ENCODE measurements at regions not wholly inside any gene's neighbourhood (a gene's known extent, or its start where the extent isn't known, plus 50 kb on each side); places are given as distances from the start of the nearest gene placed in this dataset.
"Not testable (repeated sequence)": the region's sequence is repeated elsewhere in the genome, so short reads cannot be mapped to it uniquely, and the experiment has no call there.

GRCh38 chr5:130333089-130333488, 428.8 kb downstream of the CHSY3 start:
- DNase-seq (ENCODE audit: low read depth, low spot score): peak; percentile 69

DNA sequence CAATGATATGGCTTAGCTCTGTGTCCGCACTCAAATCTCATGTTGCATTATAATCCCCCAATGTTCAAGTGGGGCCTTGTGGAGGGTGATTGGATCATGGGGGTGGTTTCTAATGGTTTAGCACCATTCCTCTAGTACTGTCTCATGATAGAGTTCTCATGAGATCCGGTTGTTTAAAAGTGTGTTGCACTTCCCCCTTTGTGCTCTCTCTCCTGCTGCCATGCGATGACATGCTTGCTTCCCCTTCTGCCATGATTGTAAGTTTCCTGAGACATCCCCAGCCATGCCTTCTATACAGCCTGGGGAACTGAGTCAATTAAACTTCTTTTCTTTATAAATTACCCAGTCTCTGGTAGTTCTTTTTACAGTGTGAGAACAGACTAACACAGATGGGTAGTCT, 427.1 kb downstream of the CHSY3 start:
- DNase-seq (ENCODE audit: low read depth, low spot score): no peak

DNA sequence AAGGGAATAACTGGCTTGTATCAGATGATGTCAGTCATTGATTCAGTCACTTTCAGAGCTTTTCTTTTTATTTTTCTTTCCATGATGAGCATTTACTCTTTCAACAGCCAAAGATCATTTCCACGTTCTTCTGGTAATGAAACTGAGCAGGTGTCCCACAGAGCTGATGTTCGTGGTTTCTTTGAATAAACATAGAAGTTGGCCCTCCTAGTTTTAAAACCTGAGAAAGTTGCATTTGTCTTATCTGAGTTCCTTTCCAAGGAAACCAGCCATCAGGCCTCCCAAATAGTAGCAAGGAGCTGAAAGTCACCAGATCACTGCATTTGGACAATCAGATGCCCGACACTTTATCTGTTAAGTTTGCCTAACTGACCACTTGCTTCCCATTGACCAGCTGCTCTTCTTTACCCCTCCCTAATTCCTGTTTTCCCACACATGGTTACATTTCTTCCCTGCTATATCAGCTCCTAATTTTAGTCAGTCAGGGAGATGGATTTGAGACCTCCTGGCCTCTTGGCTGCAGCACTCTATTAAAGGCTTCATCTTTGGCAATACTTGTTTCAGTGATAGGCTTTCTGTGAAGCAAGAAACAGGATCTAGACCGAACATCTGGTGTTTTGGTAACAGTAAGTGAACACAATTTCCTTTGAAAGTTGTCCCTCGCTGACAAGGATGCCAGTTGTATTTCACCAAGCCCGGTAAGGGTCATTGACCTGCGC, 420.8 kb downstream of the CHSY3 start:
- no peak for DNase-seq (ENCODE audit: low read depth, low spot score)

GRCh38 chr5:130323804-130324454, 419.7 kb downstream of the CHSY3 start:
- no peak for DNase-seq (ENCODE audit: low read depth, low spot score)

GRCh38 chr5:130321931-130322330, 417.7 kb downstream of the CHSY3 start:
- no peak for DNase-seq (ENCODE audit: low read depth, low spot score)

DNA sequence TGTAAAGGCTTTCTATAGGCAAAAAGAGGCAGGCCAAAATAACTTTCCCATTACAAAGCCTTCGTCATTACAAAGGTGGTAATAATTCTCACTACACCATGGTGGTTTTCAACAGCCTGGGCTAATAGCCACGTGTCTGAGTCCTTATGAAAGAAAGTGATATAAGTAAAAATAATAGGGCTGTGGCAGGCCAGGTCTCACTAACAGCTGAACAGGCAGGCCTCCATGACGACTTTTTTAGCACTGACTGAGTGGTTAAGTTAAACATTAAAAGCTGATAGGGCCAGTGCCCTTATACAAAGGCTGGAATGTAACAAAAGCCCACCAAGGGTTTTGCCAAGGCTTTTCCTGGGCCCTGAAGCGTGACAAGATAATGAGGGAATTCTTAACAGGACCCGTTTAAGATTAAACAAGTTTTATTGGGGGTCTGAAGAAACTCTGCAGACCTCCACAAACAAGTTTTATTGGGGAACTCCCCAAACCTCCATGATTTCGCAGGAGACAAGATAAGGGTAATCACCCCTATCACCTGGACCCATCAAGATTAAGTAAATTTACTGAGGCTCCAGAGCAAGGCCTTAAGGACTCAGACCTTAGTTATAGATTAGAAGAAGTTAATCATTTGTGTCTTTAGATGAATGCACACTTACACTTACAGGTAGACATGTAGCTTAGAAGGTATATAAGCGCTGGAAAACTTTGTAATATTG, 412.9 kb downstream of the CHSY3 start:
- DNase-seq (ENCODE audit: low read depth, low spot score): peak; percentile 23

GRCh38 chr5:130295235-130295634, 391.0 kb downstream of the CHSY3 start:
- no peak for DNase-seq (ENCODE audit: low read depth, low spot score)

DNA sequence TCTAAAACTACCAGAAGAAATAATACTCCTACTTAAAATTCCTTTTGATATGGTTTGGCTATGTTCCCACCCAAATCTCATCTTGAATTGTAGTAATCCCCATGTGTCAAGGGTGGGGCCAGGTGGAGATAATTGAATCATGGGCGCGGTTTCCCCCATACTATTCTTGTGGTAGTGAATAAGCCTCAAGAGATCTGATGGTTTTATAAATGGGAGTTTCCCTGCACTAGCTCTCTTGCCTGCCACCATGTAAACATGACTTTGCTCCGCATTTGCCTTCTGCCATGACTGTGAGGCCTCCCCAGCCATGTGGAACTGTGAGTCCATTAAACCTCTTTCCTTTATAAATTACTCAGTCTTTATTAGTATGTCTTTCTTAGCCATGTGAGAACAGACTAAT, 390.5 kb downstream of the CHSY3 start:
- not testable (repeated sequence) for DNase-seq (ENCODE audit: low read depth, low spot score)

DNA sequence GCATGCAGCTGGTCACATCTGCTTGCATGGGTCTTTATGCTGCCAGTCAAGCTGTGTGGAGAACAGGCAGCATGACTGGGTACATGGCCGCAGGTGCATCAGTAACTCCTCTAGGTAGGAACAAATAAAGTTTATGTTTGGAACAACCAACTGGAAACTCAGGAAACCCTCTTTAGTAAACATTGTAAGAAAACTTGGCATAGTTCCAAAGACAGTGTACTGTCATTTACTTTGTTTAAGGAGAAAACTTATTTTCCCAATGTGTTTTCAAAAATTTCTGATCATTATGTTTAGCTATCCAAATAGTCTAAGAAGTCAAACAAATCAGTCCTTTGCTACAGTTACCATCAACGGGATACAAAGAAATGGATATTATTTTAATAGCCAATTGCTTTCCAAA, 386.0 kb downstream of the CHSY3 start:
- no peak for DNase-seq (ENCODE audit: low read depth, low spot score)

DNA sequence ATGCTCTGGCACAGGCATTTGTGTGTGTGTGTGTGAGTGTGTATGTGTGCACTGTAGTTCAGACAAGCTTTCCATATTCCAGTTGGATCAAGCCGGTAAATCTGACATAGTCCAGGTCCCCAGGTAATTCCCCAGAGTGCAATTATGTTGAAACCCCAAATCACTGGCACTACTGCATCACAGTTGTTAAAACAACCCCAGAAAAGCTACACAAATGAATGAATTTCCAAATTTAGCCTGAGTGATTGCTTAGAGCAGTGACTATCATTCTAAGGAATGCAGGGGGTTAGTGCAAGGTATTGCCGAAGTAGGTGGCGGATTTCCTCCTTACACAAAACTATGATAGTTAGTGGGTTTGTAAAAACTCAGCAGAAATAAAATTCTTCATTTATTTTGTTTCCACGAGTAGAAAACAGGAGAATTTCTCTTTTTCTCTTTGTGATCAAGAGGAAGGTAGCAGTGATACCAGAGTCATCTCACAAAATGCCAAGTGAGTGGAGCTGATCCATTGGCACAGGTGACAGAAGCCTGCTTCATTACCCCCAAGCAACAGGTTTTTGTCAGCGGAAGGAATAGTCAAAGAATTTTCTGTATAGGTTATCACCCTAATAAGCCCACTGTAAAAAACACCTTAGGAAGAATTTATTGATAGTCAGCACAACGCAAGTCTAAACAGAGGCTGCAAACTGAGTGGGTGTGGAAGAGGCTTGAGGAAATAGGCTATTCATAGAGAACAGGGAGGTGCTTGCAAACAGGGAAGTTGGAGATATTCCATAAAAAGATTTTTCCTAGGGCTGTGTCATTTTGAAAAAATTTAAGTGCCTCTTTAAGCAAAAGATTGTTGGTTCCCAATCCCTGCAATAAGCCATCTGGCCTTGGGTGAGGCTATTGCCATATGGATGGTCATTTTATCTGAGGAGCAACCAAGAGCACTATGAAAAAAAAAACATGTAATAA, 385.1 kb downstream of the CHSY3 start:
- peak; percentile 43 for DNase-seq (ENCODE audit: low read depth, low spot score)

DNA sequence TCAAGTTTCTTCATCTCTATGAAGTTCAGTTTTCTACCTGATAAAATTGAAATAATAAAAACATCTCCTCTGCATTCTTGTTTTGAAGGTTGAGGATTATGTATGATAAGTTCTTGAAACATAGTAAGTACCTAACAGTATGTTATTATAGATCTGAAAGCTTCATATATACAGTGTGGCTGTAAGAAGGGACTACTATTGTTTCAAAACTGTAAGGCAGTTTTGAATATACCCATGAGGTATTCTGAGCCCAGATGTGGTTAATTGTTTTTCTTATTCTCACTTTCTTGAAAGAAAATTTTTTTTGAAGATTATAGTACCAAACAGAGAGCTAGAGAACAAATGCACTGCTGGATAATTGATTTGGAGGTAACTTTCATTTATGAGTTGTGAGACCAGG, 383.2 kb downstream of the CHSY3 start:
- no peak for DNase-seq (ENCODE audit: low read depth, low spot score)

DNA sequence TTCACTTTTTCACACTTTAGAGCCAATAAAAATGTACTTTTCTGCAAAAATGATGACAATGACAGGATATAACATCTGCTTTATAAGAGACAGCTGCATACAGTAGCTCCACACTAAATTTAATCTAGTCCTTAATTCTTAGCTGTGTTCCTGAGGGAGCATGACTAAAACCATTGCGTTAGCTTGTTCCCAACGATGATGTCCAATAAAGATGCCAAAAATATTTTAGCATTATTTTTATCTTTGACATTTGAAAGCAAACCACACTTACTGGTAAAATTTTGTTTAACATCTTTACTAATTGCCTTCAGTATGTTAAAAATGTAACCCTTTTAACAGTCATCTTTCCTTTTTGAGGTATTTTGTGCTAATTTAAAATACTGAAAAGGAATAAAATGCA, 382.7 kb downstream of the CHSY3 start:
- DNase-seq (ENCODE audit: low read depth, low spot score): no peak

DNA sequence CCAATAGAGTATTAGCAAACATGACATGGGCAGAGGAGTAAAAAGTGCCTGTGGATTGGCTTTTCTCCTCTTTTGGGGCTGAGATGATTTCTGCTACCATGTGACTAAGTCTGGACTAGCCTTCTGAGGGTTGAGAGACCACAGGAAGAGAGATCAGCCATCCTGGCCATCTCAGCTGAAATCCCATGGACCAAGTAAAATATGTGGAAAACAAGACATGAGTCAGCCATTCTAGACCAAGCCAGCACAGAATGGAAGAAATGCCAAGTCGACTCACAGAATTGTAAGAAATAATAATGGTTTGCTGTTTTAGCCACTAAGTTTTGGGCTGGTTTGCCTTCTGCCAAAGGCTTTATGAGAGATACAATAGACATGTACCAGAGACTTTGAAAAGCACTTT, 377.8 kb downstream of the CHSY3 start:
- DNase-seq (ENCODE audit: low read depth, low spot score): peak; percentile 85

- no peak for DNase-seq (ENCODE audit: low read depth, low spot score)
Observed at GRCh38 chr5:130280528-130281217, 376.4 kb downstream of the CHSY3 start.

DNA sequence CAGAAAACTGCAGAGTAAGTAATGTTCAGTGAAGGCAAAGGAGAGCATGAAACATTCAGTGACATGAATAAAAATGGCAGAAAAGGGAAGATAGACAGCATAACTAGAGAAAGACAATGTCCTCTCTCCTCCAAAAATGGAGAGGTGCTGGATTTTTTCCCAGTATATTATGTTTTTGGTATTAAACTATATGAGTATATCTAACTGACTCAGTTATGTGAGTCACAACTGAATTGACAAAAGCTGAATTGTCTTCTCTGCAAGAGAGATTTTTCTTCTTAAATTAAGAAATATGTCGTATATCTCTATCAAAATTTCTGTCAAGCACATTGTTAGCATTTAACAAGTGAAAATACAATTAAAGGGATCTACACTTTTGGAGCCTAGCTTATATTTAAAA, 375.1 kb downstream of the CHSY3 start:
- DNase-seq (ENCODE audit: low read depth, low spot score): no peak

GRCh38 chr5:130278136-130278535, 373.9 kb downstream of the CHSY3 start:
- no peak for DNase-seq (ENCODE audit: low read depth, low spot score)

GRCh38 chr5:130277522-130277921, 373.3 kb downstream of the CHSY3 start:
- no peak for DNase-seq (ENCODE audit: low read depth, low spot score)

GRCh38 chr5:130277002-130277401, 372.7 kb downstream of the CHSY3 start:
- no peak for DNase-seq (ENCODE audit: low read depth, low spot score)

DNA sequence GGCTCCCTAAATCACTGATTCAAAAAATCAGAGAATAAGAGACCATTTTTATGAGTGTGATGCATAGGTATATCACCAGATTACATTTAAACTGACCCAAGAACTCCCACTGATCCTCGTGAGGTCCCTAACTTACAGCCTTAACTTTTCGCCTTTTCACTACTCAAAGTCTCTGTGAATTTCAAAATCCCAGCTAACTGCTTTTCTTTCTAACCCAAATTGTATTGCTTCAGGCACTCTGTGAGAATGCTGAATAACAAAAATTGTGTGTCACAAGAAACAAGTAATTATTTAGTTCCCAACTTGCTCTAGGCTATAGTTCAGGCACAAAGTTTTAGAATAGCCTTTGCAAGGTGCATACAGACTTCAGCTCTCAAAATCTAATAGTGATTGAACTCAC, 368.6 kb downstream of the CHSY3 start:
- no peak for DNase-seq (ENCODE audit: low read depth, low spot score)

DNA sequence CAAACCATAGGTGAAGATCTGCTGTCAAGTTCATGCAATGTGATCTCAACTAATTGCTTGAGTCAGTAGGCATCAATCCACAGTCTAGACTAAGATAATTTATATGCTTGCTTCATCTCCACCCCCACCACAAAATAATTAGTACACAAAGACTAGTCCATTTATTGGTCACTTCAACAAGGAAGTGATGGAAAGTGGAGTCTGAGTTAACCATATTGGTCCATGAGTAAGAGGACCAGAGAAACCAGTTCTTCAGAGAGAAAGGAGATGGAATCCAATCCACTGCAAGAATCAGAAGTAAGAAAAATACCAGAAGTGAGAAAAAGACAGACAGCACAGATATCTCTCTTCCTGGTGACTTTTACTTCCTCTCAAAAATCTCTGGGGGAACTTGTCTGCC, 366.5 kb downstream of the CHSY3 start:
- no peak for DNase-seq (ENCODE audit: low read depth, low spot score)

DNA sequence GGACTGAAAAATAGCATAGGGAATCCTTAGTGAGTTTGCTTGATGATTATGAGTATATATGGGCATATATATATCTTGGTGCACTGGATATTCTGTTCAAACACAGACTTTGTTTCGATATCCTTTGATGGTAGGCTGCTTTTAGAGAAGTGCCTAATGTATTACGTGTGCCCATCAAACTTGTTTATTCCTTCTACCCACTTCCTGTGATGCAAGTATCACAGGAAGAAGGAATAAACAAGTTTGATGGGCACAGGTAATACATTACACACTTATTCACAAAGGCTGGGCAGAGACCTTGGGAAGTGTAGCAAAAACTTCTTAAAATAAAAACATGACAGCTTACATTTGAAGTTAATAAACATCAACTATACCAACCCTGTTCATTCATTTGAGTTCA, 364.2 kb downstream of the CHSY3 start:
- DNase-seq (ENCODE audit: low read depth, low spot score): no peak

All from astrocyte of the hippocampus (primary cell).